ENCODE measurements at regions not wholly inside any gene's neighbourhood (a gene's known extent, or its start where the extent isn't known, plus 50 kb on each side); places are given as distances from the start of the nearest gene placed in this dataset.
"Not testable (repeated sequence)": the region's sequence is repeated elsewhere in the genome, so short reads cannot be mapped to it uniquely, and the experiment has no call there.

GRCh38 chr3:178967177-178967532 is 104.5 kb downstream of the ZMAT3 start:
- DNase-seq, result no peak

GRCh38 chr3:178966299-178967176 is 105.1 kb downstream of the ZMAT3 start:
- DNase-seq, result peak; percentile 55

GRCh38 chr3:178964551-178964950 is 107.1 kb downstream of the ZMAT3 start:
- no peak for DNase-seq

DNA sequence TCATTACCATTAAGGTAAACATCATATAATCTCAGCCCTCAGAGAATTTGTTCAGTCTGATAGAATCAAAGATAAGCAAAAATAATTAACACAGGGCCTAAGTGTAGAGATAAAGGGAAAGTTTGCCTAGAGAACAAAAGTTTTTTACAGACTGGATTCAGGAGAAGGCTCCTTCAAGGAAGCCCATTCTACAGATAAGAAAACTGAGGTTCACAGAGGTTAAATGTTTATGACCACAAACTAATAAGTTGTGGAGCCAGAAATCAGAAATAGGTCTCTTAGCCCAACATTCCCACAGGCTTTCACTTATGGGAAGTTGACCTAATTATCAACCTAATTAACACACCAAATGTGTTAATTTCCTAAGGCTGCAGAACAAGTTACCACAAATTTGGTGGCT is 110.7 kb downstream of the ZMAT3 start:
- DNase-seq, result no peak

DNA sequence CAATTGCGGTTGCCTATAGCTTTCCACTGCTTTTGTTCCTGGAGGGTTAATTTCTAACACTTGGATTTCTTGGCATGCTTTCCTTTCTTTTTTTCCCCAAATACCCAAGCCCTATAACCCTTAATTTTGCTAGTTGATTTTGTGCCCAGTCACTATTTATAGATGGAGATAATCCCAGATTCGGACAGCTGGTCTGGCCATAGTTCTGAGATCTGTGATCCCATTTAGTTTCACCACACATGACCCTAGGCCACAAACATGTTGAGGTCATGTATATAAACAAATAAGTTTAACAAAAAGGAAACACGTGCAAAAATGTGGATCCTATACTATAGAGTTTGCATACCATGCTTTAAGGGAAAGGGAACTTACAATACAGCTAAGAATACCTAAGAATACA is 111.4 kb downstream of the ZMAT3 start:
- no peak for DNase-seq

DNA sequence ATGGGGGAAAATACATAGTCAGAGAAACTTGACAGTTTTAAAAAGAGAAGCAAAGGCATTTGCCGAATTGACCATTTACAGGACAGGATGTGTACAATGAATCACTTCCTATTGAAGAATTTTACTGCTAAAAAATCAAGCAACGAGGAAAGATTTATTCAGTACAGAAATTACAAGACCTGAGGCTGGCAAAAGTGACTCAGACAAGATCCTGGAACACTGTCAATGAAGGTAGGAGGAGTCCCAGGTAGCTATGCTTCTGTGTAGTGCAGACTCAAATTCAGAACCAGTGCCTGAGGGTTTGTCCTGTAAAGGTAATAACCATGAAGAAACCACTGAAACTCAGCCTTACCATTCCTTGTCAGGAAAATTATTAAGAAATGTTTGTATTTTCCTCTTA is 120.9 kb downstream of the ZMAT3 start:
- no peak for DNase-seq

DNA sequence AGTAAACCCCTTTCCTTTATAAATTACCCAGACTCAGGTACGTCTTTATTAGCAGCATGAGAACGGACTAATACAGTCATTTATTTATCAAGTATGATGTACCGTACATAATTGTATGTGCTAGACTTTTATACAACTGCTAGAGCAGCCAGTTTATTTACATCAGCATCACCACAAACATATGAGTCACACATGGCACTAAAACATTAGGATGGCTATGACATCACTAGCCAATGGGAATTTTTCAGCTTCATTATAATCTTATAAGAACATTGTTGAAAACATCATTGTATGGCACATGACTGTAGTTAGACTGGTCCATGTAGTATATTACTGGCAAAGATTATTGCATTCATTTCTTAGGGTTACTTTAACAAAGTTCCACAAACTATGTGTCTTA is 121.7 kb downstream of the ZMAT3 start:
- DNase-seq, result no peak

GRCh38 chr3:178948546-178948945 is 123.1 kb downstream of the ZMAT3 start:
- no peak for DNase-seq

DNA sequence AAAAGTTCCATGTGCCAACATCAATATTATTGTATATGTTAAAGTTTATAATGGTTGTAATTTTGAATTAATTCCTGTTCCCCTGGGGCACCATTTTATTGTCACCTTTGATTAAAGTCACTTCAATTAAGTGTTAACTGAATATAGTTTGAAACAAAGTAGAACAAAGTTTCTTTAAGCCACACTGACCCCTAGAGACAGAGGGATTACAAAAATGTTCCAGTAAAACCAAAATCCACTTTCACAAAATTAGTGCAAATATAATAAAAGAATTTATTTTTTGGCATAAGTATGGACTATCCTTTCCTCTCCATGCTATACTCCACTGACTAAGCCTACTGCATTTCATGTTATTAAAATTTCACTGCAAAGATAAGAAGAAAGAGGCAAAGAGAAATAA is 123.9 kb downstream of the ZMAT3 start:
- no peak for DNase-seq

DNA sequence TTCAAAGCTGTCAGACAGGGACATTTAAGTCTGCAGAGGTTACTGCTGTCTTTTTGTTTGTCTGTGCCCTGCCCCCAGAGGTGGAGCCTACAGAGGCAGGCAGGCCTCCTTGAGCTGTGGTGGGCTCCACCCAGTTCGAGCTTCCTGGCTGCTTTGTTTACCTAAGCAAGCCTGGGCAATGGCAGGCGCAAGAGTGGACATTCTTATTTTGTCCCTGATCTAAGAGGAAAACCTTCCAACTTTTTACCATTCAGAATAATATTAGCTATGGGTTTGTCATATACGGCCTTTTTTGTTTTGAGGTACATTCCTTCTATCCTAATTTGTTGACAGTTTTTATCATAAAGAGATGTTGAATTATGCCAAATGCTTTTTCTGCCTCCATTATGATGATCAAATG is 129.3 kb downstream of the ZMAT3 start:
- not testable (repeated sequence) for DNase-seq

DNA sequence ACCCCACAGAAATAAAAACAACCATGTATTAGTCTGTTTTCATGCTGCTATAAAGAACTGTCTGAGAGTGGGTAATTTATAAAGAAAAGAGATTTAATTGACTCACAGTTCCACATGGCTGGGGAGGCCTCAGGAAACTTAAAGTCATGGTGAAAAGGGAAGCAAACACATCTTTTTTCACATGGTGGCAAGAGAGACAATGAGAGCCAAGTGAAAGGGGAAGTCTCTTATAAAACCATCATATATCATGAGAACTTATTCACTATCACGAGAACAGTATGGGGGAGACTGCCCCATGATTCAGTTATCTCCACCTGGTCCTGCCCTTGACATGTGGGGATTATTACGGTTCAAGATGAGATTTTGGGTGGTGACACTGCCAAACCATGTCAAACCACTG is 141.5 kb downstream of the ZMAT3 start:
- DNase-seq, result no peak

DNA sequence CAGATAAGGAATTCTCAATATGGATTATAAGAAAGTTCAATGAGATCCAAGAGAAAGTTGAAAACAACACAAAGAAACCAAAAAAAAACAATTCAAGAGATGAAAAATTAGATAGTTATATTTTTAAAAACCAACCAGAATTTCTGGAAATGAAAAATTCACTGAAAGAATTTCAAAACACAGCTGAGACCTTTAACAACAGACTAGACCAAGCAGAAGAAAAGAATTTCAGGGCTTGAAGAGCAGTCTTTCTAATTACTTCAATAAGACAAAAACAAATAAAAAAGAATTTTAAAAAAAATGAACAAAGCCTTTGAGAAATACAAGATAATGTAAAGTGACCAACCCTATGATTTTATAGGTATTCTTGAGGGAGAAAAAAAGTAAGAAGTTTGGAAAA is 155.4 kb downstream of the ZMAT3 start:
- no peak for DNase-seq

GRCh38 chr3:178915365-178915764 is 156.2 kb downstream of the ZMAT3 start:
- no peak for DNase-seq

DNA sequence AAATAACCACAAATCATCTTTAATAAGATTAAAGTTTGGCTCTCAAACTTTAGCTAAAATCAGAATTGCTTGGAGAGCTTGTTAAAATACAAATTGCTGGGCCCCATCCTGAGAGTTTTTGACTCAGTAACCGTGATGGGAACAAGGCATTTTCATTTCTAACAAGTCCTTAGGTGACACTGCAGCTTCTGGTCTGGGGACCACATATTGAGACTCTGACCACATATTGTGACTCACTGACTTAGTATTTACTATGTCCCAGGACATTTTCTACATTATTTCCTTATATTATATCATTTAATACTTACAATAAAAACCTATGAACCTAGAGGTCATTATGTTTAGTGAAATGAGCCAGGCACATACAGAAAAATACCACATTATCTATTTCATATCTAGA is 164.5 kb downstream of the ZMAT3 start:
- no peak for DNase-seq

DNA sequence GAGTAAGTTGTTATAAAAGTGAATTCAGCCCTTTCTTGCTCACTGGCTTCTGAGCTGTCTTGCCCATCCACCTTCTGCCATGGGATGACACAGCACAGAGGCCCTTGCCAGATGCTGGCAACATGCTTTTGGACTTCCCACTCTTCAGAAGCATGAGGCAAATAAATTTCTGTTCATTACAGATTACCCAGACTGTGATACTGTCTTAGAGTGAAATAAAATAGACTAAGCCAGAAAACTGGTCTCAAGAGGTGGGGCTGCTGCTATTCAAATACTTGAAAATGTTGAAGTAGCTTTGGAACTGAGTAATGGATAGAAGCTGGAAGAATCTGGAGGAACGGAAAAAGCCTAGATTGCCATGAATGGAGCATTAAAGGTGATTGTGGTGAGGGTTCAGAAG is 170.4 kb downstream of the ZMAT3 start:
- DNase-seq, result peak; percentile 61

- DNase-seq, result peak; percentile 53
Observed at GRCh38 chr3:178900029-178900646, 171.5 kb downstream of the ZMAT3 start.

- DNase-seq, result peak; percentile 56
Observed at GRCh38 chr3:178895178-178895789, 176.3 kb downstream of the ZMAT3 start.

Data from NCI-H2029 treated with DMSO at 0.1 percent for 48 hours (cell line).